Colon (tissue), 2 donors: ENCODE measurements at regions not wholly inside any gene's neighbourhood (a gene's known extent, or its start where the extent isn't known, plus 50 kb on each side); places are given as distances from the start of the nearest gene placed in this dataset.

ENCODE experiments used
- FAIRE-seq: peaks from 2 replicates; lab custom pipeline; 2012; peaks lifted over from hg19 to GRCh38; lab: Jason Lieb, UNC
- donor health status: control.
- donor health status: control.

DNA sequence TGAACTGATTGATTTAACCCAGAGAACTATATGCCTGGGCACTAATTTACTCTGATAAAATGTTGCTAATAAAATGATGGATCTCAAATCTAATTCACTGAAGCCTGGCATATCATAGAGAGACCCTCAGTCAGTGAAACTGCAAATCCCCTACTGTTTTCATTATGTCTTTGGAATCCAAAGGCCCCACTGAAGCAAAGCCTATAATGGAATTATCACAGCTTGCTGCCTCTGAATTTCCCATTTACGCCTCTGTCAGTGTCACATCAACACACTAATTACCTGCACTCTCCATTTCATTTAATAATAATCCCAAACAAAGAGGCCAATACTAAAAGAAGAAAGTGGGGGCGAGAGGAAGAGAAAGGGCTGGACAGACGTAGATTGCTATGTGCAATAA is 470.9 kb downstream of the MBD2 start:
- no peak for FAIRE-seq

DNA sequence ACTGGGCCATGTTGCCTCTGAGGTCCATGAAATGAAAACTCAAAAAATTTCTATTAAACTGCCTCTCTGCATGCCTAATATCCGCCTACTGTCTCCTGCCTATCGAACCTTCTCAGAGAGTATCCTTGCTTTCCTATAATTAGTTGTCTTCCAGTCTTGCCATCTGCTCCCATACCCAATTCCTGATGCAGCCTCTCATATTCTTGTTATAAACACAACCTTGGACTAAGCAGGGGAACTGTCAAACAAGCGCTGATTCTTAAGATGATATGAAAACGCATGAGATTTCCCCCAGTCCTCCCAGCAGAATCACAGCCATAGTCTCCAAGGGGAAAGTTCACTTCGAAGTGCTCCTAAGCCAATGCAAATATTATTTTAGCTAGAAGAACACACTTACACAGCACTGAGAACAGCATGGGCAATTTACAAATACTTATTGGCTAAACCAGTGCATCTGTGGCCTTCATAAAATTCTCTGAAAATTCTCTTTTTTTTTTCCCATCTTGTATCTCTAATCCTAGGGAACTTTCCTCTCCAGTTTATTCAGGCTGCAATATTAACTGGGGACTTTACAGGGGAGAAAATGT is 471.6 kb downstream of the MBD2 start:
- FAIRE-seq = no peak

DNA sequence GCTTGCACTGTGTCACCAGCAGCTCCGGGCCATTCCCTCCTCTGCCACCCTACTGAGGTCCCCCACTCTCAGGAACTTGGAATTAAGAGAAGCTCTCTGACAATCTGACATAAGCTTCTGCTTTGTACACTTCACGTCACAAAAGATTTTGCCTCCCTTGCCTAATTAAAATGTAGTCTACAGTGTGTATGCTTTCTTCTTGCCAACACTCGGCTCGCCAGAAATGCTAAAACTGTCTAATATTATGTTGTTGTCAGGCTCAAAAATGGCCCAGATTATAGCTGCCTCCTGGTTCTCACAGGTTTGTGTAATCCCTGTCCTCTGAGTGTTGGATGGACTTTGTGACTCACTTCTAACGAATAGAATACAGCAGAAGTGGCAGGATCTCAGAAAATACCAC is 474.7 kb downstream of the MBD2 start:
- no peak for FAIRE-seq

DNA sequence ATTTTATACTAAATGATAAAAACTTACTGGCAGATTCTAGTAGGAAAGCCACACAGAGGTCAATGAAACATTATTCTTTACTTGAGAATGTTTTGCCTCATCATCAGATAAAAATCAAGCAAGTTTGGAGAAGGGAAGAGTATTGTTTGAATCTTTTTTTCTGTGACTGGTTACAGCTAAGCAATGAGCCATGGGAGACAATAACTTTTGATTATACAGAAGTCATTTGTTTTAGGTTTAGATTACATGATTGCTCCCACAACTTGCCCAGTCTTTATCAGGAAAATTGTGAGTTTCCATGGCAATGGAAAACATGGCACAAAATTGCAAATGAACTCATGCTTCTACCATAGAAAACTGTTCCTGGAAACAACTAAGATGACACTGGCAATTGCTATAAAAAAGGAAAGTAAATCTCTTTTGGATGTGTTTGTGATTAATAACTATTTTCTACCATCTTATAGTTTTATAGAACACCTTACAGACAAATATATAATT is 476.8 kb downstream of the MBD2 start:
- FAIRE-seq = no peak

DNA sequence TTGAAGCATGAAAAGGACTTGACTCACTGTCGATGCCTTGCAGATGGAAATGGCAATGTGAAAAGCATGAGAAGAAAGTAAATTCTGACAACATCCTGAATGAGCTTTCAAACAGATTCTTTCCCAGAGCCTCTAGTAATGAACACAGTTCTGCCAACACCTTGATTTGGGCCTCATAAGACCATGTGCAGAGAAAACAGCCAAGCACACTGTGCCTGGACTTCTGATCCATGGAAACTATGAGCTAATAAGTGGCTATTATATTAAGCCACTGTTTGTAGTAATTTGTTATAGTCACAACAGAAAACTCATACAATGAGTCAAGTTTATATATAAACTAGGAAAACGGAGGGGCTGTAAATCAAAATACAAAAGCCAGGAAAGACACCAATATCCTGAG is 477.3 kb downstream of the MBD2 start:
- no peak for FAIRE-seq

DNA sequence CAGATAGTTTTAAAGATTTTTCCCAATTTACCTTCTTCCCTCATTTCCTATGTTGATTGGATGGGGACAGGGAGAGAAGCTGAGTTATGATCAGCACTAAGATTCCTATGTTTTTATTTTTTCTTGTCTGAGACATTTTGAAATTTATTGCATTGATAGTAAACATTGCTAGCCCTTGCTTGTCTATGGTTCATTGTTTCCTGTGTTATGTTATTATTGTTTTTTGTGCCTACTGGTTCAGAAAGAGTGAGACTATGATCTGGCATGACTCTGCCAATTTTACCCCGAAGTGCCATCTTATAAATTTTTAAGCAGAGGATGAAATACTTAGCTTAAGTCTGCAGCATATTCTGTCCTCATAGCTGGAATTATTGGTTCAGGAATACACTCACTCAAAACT is 478.5 kb downstream of the MBD2 start:
- FAIRE-seq = no peak

DNA sequence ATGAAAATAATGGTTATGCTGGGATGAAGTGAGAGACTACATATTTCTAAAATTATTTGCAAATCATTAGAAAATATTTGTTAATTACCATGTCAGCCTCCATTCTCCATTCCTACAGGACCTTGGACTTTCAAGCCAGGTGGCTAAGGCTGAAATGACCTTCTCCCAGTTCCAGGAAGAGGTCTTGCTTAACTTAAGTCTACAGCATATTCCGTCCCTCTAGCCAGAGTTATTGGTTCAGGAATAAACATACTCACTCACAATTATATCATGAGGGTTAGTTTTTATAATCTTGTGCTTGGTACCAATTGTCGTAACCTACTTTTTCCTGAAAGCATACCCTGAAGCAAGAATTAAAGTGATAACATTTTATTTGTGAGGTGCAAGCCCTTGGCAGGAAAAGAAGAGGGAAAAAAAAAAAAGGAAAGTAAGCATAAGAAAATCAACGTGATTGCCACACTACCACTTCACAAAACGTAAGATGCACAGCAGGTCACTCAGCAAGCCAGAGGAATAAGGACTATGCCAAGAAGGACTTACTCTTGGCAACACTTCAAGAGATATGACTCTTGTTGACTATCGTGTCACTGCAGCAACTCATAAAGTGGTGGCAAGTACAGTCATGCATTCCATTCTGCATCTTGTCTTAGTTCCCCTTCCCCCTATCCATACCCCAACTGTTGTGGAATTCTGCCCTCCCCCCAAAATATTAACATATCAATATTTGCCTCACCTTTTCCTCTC is 479.1 kb downstream of the MBD2 start:
- no peak for FAIRE-seq

DNA sequence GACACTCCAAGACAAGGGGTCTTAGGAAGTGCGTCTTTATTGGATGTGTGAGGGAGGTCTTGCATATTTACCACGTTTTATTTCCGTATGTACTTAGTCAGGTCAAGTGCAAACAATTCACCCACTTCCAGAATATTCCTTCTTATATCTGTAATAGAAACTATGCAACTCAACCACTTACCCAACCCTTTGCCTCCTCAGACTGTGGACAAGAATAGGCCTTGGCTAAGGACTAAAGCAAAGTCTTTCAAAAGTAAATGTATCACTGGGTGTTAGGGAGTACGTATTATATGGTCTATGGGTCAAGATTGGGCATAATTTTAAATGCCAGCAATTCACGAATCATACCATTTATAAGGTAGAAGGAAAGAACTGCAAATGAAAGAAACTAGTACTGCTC is 484.8 kb downstream of the MBD2 start:
- FAIRE-seq = no peak

DNA sequence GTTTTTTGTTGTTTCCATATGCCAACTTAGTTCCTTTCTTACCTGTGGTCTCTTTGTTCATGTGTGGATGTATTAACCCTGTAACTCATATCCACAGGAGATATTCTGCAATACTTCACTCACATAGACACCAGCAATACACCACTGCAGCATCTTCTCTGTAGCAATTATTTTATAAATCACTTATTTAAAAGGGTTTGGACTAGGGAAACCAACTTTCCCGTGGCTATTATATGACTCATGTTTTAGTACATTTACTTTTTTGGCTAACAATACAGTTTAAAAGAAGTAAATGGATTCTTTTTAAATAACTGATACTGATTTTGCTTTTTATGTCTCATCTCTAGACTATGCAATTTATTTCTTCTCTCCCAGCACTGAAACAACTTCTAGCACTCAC is 488.9 kb downstream of the MBD2 start:
- no peak for FAIRE-seq

DNA sequence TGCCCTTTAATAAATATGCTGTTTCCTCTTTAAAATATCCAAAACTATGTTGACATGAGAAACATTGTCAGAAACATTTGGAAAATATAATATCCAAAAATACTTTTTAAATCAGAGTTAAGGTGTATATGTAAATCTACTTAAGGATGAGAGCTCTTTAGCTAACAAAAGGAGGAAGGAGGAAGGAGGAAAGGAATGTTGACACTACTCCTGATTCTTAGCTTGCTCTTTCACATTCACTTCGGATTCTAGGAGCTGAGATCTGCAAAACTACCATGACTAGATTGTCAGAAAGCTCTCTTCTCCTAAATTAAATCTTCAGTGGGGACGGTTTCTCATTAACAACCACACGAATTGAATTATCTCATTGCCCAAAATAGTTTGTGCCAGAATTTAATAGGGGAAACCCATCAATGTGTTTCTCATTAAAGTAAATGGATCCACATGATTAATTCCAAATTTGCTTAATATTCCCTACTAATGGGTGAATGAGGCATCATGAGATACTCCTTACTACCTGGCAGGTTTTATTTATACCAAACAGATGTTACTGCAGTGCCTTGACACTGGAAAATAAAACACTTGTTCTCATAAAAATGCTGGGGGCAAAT is 509.1 kb downstream of the MBD2 start:
- FAIRE-seq = no peak

DNA sequence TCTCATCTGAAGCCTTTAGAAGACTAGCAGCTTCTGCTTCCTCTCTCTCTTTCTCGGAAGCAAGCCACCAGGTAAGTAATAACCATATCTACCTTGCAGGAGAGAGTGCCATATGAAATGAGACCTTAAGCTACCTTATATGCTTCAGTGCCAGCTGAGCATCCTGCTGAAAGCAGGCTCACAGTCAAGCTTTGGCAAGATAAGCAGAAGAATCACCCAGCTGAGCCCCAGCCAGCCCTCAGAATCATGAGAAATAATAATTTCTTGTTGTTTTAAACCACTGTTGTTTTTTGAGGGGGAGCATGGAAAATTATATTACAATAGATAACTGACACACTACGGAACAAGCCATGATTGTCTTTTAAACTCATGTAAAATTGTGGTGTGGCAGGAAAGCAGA is 514.4 kb downstream of the MBD2 start:
- no peak for FAIRE-seq

DNA sequence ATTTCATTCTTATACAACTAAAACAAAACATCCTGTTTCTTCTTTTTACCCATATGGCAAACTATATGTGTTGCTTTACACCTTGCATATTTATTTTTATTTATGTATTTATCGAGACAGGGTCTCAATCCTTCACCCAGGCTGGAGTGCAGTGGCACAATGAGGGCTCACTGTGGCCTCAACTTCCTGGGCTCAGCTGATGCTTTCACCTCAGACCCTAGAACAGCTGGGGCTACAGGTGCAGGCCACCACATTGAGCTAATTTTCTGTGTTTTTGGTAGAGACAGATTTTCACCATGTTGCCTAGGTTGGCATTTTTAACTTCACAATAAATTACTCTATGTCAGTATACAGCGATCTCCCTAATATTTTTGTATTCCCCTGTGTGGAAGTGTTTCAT is 522.0 kb downstream of the MBD2 start:
- no peak for FAIRE-seq

DNA sequence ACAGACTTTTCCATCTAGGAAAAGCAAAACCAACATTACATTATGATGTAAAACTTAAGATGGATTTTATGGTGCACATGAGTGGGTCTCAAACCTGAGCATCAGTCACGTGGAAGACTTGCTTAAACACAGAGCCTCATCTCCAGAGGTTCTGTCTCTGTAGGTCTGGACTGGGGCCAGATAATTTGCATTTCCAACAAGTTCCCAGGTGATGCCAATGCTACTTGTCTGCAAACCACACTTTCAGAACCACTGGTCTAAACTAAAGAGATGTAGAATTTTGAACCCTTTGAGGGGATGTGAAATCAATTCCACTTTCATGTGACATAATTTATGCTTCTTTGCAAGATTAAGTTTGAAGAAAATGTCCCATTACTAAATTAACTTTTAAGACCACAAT is 522.8 kb downstream of the MBD2 start:
- no peak for FAIRE-seq

DNA sequence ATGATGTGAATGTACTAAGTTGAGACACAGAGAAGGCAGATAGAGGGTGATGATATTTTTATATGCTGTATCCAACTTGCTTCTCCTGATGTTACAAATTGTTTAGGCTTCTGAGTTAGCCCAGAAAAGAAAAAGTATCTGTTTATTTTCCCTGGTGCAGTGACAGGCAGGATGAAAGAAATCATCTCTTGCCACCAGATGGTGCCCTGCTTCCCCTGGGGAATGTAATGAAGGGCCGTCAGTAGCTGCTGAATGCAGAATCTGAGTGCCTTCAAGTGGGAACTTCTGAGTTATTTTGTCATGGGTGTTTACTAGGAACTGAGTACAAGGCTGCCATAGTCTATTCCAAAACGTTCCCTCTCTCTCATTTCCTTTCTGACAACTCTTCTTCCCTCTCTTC is 525.6 kb downstream of the MBD2 start:
- FAIRE-seq = no peak

DNA sequence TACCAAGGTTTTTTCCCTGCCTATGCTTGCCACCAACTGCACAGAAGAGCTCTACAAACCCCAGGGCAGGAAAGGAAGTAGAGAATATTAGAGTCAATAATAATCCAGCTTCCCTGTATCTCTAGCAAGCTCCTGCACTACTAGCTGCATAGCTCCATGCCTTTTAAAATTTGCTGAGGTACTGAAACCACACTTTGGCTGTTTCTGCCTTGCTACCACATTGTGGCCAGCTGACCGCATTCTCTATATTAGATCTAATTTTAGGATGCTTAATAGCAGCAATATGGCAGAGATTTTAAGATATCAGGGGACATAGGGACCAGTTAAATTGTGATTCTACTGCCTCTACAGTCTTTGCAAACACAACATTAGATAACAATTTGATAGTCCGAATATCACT is 534.6 kb downstream of the MBD2 start:
- FAIRE-seq = no peak

DNA sequence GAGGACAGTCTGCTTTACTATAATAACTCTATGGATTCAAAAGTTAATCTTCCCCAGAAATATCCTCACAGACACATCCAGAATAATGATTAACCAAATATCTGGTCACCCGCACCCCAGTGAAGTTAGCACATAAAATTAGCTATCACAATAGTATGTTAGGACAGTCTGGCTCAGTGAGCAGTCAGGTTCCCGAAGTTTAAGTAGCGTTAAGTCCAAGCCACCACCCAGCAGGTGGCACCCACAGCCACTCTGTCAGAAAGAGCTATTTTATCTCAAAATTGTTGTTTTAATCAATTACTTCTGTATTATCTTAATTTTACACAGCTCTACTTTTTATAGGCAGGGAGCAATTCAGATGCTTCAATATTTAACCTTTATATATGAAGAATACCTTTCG is 537.5 kb downstream of the MBD2 start:
- no peak for FAIRE-seq

DNA sequence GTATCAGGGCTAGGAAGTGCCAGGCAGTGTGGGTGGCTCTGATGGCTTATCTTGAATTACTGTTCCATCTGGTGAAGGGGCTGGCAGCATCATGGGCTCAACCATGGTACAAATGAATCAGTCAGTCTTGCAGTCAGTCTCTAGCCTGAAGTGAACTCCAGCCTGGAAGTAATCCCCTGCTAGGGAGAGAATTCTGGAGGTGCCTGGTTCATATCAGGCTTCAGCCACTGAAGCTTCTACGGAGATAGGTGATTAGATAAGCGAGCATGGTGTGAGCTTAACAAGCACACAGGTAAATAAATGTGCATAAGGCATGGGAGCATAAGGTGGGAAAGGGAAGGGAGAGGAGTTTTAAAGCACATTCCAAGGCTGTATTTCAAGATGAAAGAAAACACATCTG is 541.7 kb downstream of the MBD2 start:
- no peak for FAIRE-seq

DNA sequence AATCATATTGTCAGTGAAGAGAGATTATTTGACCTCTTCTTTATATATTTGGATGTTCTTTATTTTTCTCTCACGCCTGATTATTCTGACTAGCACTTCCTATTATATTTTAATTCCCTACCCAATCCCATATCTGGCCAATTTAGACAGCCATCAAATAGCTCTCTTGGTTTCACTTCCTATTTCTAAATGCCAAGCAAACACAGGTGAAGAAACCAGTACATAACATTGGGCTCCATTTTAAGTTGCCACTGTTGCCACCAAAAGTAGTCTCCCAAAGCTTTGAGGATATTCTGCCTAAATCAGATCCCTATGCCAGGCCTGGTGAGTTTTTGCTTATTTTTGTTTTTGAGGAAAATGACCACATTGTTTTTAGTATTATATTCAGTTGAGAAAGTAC is 547.0 kb downstream of the MBD2 start:
- no peak for FAIRE-seq

DNA sequence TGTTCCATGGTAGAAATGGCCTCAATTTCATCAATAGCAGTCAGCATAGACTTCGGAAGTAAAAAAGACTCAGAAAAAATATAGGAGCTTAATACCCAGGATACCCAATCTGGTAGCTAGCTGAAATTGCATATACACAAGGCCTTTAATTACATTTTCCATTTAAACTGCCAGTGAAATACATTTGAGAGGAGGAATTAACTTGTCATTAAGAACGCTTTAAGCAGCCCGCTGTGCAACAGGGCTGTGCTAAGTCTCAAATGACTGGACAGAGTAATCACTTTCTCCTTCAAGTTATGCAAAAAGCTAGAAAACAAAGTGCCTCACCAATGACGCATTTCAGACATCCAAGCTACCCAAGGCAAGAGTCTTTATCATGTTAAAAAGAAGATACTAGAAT is 558.8 kb downstream of the MBD2 start:
- no peak for FAIRE-seq

DNA sequence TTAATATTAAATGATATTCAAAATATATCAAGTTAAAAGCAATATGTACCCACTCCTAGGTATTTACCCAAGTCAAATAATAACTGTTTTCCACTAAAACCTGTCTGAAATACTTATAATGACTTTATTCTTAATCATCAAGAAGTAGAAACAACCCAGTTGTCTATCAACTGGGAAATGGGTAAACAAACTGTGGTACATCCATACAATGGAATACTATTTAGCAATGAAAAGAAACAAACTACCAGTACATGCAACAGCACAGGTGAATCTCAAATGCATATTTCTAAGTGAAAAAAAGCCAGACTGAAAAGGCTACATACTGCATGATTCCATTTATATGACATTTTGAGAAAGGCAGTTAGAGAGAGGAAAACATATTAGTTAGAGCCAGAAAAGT is 559.9 kb downstream of the MBD2 start:
- no peak for FAIRE-seq

DNA sequence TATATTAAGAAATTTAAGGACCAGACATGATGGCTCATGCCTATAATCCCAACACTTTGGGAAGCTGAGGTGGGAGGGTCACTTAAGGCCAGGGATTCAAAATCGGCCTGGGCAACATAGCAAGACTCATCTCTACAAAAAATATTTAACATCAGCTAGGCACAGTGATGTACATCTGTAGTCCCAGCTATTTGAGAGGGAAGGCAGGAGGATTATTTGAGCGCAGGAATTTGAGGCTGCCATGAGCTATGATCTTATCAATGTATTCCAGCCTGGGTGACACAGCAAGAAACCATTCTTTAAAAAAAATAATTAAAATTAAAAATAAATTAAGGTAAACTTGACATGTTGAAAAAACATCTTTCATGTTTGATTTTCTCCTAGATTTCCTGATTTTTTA is 564.2 kb downstream of the MBD2 start:
- FAIRE-seq = no peak

DNA sequence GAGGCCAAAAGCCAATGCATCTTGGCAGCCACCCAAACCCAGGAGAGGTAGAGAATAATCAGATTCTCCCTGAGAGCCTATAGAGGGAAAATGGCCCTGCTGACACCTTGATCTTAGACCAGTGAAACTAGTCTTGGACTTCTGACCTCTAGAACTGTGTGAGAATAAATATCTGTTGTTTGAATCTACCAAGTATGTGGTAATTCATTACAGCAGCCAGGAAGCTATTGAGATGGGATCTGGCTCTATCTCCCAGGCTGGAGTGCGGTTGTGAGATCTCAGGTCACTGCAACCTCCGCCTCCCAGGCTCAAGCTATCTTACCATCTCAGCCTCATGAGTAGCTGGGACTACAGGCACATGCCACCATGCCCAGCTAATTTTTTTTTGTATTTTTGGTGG is 567.2 kb downstream of the MBD2 start:
- no peak for FAIRE-seq

DNA sequence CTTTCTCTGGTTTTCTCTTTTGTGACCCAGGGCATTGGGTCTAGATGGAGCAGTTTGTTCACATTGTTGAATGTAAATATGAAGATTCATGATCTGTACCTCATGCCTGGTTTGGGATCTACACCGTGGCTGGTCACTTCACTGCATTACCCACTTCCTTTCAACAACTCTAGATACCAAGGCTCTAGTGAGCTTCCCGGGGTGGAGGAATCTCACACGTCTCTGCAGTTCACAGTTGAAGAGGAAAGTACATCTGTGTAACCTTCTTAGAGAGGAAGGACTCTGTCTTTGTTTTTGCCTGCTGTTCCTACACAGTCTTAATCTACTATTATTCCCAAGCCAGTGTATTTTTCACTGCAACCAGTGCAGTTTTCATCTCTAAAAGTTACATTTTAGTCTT is 574.8 kb downstream of the MBD2 start:
- no peak for FAIRE-seq
